ENCODE measurements at regions not wholly inside any gene's neighbourhood (a gene's known extent, or its start where the extent isn't known, plus 50 kb on each side); places are given as distances from the start of the nearest gene placed in this dataset.

GRCh38 chr2:21305581-21305980 is 181.8 kb downstream of the TDRD15 start:
- Histone ChIP-seq H3K36me3 (no peaks in the 10 kb centered on the region), H3K27me3 (no peaks in the 10 kb centered on the region), H3K4me3 (ENCODE audit: low read depth, low read length) (no peak overlapping the region), H3K9me3 (no peaks in the 10 kb centered on the region), H3K4me1 (peaks cover 14% of the 10 kb centered on the region)
- TF ChIP-seq, protein P1, sequence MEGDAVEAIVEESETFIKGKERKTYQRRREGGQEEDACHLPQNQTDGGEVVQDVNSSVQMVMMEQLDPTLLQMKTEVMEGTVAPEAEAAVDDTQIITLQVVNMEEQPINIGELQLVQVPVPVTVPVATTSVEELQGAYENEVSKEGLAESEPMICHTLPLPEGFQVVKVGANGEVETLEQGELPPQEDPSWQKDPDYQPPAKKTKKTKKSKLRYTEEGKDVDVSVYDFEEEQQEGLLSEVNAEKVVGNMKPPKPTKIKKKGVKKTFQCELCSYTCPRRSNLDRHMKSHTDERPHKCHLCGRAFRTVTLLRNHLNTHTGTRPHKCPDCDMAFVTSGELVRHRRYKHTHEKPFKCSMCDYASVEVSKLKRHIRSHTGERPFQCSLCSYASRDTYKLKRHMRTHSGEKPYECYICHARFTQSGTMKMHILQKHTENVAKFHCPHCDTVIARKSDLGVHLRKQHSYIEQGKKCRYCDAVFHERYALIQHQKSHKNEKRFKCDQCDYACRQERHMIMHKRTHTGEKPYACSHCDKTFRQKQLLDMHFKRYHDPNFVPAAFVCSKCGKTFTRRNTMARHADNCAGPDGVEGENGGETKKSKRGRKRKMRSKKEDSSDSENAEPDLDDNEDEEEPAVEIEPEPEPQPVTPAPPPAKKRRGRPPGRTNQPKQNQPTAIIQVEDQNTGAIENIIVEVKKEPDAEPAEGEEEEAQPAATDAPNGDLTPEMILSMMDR (IDR thresholded peaks at IDR 0.05; ENCODE audit: low read depth, low read length): no peak
- no peak for DNase-seq

GRCh38 chr2:21306235-21306634 is 182.5 kb downstream of the TDRD15 start:
- Histone ChIP-seq H3K4me1 (peaks cover 14% of the 10 kb centered on the region), H3K27me3 (no peaks in the 10 kb centered on the region), H3K4me3 (ENCODE audit: low read depth, low read length) (no peak overlapping the region), H3K9me3 (no peaks in the 10 kb centered on the region), H3K36me3 (no peaks in the 10 kb centered on the region)
- TF ChIP-seq, protein P1 (IDR thresholded peaks at IDR 0.05; ENCODE audit: low read depth, low read length): no peak
- DNase-seq: no peak

DNA sequence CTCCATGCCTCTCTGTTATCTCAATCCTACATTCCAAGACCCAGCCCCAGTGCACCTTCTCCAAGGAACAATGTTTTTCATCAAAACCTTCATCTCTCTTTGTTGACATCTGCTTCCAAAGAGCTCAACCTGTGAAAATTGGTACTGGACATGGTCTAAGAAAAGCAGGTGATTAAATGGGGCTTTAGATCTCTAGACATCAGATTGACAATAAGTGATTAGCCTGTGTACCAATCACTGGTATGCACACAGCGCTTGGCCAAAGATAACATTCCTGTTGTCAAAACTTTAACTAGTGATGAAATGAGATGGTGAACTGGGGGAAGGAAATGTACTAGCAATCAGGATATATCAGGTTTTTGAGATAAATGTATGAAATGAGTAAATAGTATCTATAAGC is 183.3 kb downstream of the TDRD15 start:
- Histone ChIP-seq H3K27me3 (no peaks in the 10 kb centered on the region), H3K4me3 (ENCODE audit: low read depth, low read length) (no peak overlapping the region), H3K36me3 (no peaks in the 10 kb centered on the region), H3K4me1 (peaks cover 11% of the 10 kb centered on the region), H3K9me3 (no peaks in the 10 kb centered on the region)
- TF ChIP-seq, protein P1 (IDR thresholded peaks at IDR 0.05; ENCODE audit: low read depth, low read length): no peak
- no peak for DNase-seq

DNA sequence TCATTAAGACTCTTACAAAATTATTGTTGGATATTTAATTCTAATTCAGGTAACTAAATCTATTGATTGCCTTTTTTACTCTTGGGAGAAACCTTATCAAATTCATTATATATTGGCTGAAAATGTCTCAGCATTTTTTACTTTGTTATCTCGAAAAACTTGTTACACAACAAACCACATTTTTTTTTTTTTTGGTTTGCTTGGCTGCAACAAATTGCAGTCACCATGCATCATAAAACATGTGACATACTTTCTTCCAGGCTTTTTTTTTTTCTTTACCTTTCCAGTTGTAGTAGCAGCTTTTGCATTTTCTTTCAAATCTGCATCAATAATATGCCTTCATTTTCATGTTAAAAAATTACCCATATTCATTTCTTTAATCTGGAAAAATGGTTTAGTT is 186.7 kb downstream of the TDRD15 start:
- DNase-seq: no peak
- no peaks in the 10 kb centered on the region for H3K36me3 ChIP-seq
- H3K9me3 ChIP-seq: no peaks in the 10 kb centered on the region
- TF ChIP-seq, protein P1 (IDR thresholded peaks at IDR 0.05; ENCODE audit: low read depth, low read length): no peak
- no peak overlapping the region for H3K4me3 ChIP-seq (ENCODE audit: low read depth, low read length)
- no peaks in the 10 kb centered on the region for H3K27me3 ChIP-seq
- H3K4me1 ChIP-seq: peaks cover 12% of the 10 kb centered on the region

- 0 out of 2 replicates have a peak, but pooled peaks cover 2% of the 10 kb centered on the region for H3K4me1 ChIP-seq
- no peaks in the 10 kb centered on the region for H3K9me3 ChIP-seq
- H3K36me3 ChIP-seq: no peaks in the 10 kb centered on the region
- DNase-seq: no peak
- H3K27me3 ChIP-seq: no peaks in the 10 kb centered on the region
- no peak overlapping the region for H3K4me3 ChIP-seq (ENCODE audit: low read depth, low read length)
- TF ChIP-seq, protein P1 (IDR thresholded peaks at IDR 0.05; ENCODE audit: low read depth, low read length): no peak
Observed at GRCh38 chr2:21314322-21314835, 190.6 kb downstream of the TDRD15 start.

GRCh38 chr2:21317131-21317530 is 193.4 kb downstream of the TDRD15 start:
- peaks cover 2% of the 10 kb centered on the region; the same call in 1 of the 2 replicates for H3K4me1 ChIP-seq
- TF ChIP-seq, protein P1 (IDR thresholded peaks at IDR 0.05; ENCODE audit: low read depth, low read length): peak; percentile 79
- no peak overlapping the region for H3K4me3 ChIP-seq (ENCODE audit: low read depth, low read length)
- H3K9me3 ChIP-seq: no peaks in the 10 kb centered on the region
- DNase-seq: peak; percentile 73
- H3K27me3 ChIP-seq: no peaks in the 10 kb centered on the region
- no peaks in the 10 kb centered on the region for H3K36me3 ChIP-seq

All from BE2C (cell line).